Mesenteric fat pad (tissue), 1 donor: ENCODE measurements at regions not wholly inside any gene's neighbourhood (a gene's known extent, or its start where the extent isn't known, plus 50 kb on each side); places are given as distances from the start of the nearest gene placed in this dataset.

ENCODE experiments used
- DNase-seq: peaks from one replicate; pipeline ENCODE4 v3.0.0-alpha.2; 2020; ENCODE audit warnings: low spot score
- donor health status: DM: yes; HTN: yes; CAD: no.

GRCh38 chr13:105991131-105991530, 544.3 kb downstream of the EFNB2 start:
- DNase-seq, result no peak

GRCh38 chr13:105990256-105990958, 545.1 kb downstream of the EFNB2 start:
- no peak for DNase-seq

GRCh38 chr13:105984646-105985045, 550.8 kb downstream of the EFNB2 start:
- no peak for DNase-seq

GRCh38 chr13:105984236-105984635, 551.2 kb downstream of the EFNB2 start:
- DNase-seq, result no peak

- no peak for DNase-seq
Measured at GRCh38 chr13:105982219-105982930, 553.1 kb downstream of the EFNB2 start.

- no peak for DNase-seq
Measured at GRCh38 chr13:105979131-105980011, 556.1 kb downstream of the EFNB2 start.

- no peak for DNase-seq
Measured at GRCh38 chr13:105974380-105974779, 561.1 kb downstream of the EFNB2 start.

GRCh38 chr13:105972811-105973590, 562.5 kb downstream of the EFNB2 start:
- DNase-seq, result no peak

GRCh38 chr13:105972306-105972721, 563.1 kb downstream of the EFNB2 start:
- DNase-seq, result no peak

GRCh38 chr13:105971738-105972137, 563.7 kb downstream of the EFNB2 start:
- no peak for DNase-seq

GRCh38 chr13:105971312-105971711, 564.1 kb downstream of the EFNB2 start:
- no peak for DNase-seq

GRCh38 chr13:105969761-105970160, 565.7 kb downstream of the EFNB2 start:
- DNase-seq, result no peak

GRCh38 chr13:105965910-105966309, 569.6 kb downstream of the EFNB2 start:
- no peak for DNase-seq

- no peak for DNase-seq
Measured at GRCh38 chr13:105962080-105962479, 573.4 kb downstream of the EFNB2 start.

- DNase-seq, result no peak
Measured at GRCh38 chr13:105961438-105961837, 574.0 kb downstream of the EFNB2 start.

GRCh38 chr13:105960326-105960725, 575.1 kb downstream of the EFNB2 start:
- DNase-seq, result no peak

GRCh38 chr13:105959876-105960275, 575.6 kb downstream of the EFNB2 start:
- DNase-seq, result no peak

GRCh38 chr13:105957769-105958438, 577.6 kb downstream of the EFNB2 start:
- no peak for DNase-seq

- DNase-seq, result no peak
Measured at GRCh38 chr13:105956921-105957320, 578.5 kb downstream of the EFNB2 start.

GRCh38 chr13:105952973-105953290, 582.5 kb downstream of the EFNB2 start:
- DNase-seq, result no peak
